ENCODE measurements at regions not wholly inside any gene's neighbourhood (a gene's known extent, or its start where the extent isn't known, plus 50 kb on each side); places are given as distances from the start of the nearest gene placed in this dataset.
A peak's percentile ranks its signal among the peaks of the same experiment; 100 is the strongest.

DNA sequence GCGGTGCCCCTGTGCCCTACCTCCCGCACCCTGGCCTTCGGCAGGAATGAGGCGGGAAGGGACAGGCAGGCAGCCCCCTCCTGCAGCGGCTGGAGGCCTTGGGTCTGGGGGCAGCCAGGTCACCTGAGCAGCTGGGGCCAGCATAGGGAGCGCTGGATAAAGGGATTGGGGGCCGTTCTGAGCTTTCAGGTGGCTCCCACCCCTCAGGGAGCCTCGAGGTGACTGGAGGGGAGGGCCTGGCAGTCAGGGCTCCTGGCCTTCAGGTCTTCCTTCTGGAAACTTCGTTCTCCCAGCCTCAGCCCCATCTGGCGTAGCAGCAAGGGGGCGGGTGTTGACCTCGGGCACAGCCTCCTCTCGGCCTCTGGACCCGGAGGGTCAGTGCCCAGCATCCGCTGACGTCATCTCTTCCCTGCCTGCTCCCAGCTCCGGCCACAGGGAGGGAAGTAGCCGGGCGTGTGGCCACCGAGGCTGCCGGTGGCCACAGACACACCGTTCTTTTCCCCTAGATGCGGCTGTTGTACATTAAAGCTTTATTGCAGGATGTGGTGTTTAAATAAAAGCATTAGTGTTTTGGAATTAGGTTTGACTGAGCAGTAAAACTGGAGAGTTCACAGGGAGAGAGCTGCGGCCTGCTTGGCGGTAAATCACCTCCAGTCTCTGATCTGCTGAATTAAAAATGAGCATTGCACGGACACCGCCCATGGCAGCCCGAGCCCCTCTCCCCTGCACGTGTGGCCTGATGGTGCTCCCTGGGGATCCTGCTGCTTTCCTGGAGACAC, 80.0 kb upstream of the GATA5 start:
- ChIA-PET POLR2A (no interaction called here), CTCF (interaction anchor here (0.6 to 0.7 kb wide), 2 partner anchors 43 to 160 kb away, joined by 3 read pairs; no protein-coding TSS in a partner anchor)
- BruUV-seq (replicated peaks), result no TSS peak
- H3K4me1 Mint-ChIP-seq (ENCODE audit: insufficient read depth, unreplicated experiment), result no peaks in the 10 kb centered on the region
- no peak for DNase-seq (ENCODE audit: unreplicated experiment)
- no peaks in the 10 kb centered on the region for H3K36me3 Mint-ChIP-seq (ENCODE audit: insufficient read depth, unreplicated experiment)
- H3K4me3 Mint-ChIP-seq (ENCODE audit: unreplicated experiment), result no peak overlapping the region
- intact Hi-C loops (cut with micrococcal nuclease), result no loop called here
- no peak overlapping the region for H3K27ac Mint-ChIP-seq (ENCODE audit: low read depth, unreplicated experiment)
- TF ChIP-seq, protein P1, sequence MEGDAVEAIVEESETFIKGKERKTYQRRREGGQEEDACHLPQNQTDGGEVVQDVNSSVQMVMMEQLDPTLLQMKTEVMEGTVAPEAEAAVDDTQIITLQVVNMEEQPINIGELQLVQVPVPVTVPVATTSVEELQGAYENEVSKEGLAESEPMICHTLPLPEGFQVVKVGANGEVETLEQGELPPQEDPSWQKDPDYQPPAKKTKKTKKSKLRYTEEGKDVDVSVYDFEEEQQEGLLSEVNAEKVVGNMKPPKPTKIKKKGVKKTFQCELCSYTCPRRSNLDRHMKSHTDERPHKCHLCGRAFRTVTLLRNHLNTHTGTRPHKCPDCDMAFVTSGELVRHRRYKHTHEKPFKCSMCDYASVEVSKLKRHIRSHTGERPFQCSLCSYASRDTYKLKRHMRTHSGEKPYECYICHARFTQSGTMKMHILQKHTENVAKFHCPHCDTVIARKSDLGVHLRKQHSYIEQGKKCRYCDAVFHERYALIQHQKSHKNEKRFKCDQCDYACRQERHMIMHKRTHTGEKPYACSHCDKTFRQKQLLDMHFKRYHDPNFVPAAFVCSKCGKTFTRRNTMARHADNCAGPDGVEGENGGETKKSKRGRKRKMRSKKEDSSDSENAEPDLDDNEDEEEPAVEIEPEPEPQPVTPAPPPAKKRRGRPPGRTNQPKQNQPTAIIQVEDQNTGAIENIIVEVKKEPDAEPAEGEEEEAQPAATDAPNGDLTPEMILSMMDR (IDR thresholded peaks at IDR 0.05; ENCODE audit: unreplicated experiment), result no peak
- H3K9me3 Mint-ChIP-seq (ENCODE audit: unreplicated experiment), result no peaks in the 10 kb centered on the region
- peaks cover 55% of the 10 kb centered on the region for H3K27me3 Mint-ChIP-seq (ENCODE audit: insufficient read depth, unreplicated experiment)

DNA sequence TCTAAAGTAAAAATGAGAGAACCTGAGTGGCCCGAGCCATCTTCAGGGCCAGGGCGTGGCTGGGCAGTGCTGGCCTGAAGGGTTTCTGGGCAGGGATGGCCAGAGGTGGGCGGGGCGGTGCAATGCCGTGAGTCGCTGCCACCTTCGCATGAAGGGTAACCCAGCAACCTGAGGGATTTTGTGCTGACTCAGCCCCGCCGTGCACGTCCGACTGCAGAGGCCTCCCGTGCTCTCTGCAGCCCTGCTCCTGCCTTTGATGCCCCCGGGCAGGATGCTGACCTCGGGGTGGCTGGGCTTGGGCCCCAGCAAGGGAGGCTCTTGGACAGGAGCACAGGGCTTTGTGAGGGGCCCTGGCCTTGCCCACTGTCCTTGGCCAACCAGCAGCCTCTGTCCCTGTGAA, 81.7 kb upstream of the GATA5 start:
- BruUV-seq (replicated peaks), result no TSS peak
- H3K27ac Mint-ChIP-seq (ENCODE audit: low read depth, unreplicated experiment), result no peak overlapping the region
- TF ChIP-seq, protein P1 (IDR thresholded peaks at IDR 0.05; ENCODE audit: unreplicated experiment), result no peak
- no peaks in the 10 kb centered on the region for H3K4me1 Mint-ChIP-seq (ENCODE audit: insufficient read depth, unreplicated experiment)
- ChIA-PET CTCF (interaction anchor here (1.1 kb wide), 2 partner anchors 58 kb away, joined by 3 to 4 read pairs; no protein-coding TSS in a partner anchor), POLR2A (no interaction called here)
- no peaks in the 10 kb centered on the region for H3K9me3 Mint-ChIP-seq (ENCODE audit: unreplicated experiment)
- intact Hi-C loops (cut with micrococcal nuclease), result no loop called here
- H3K4me3 Mint-ChIP-seq (ENCODE audit: unreplicated experiment), result no peak overlapping the region
- peaks cover 56% of the 10 kb centered on the region for H3K27me3 Mint-ChIP-seq (ENCODE audit: insufficient read depth, unreplicated experiment)
- no peaks in the 10 kb centered on the region for H3K36me3 Mint-ChIP-seq (ENCODE audit: insufficient read depth, unreplicated experiment)
- DNase-seq (ENCODE audit: unreplicated experiment), result peak; percentile 21

DNA sequence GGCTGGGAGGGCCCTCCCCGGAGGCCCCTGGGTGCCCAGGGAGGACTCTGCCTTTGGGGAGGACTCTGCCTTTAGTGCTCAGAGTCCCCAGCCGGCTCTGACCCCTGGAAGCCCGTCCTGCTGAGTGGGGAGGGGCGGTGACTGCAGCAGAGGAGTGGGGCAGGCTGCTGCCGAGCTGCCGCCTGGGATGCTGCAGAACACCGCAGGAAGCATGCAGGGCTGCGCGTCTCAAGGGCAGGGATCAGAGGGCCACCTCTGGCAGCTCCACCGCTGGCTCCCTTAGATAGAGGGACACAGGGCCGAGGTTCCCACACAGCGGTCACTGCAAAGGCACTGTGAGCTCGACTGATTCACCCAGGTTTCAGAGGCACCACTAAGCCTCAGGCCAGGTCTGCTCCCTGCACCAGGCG, 82.2 kb upstream of the GATA5 start:
- H3K36me3 Mint-ChIP-seq (ENCODE audit: insufficient read depth, unreplicated experiment), result no peaks in the 10 kb centered on the region
- BruUV-seq (replicated peaks), result no TSS peak
- H3K27me3 Mint-ChIP-seq (ENCODE audit: insufficient read depth, unreplicated experiment), result peaks cover 56% of the 10 kb centered on the region
- intact Hi-C loops (cut with micrococcal nuclease), result no loop called here
- no peaks in the 10 kb centered on the region for H3K9me3 Mint-ChIP-seq (ENCODE audit: unreplicated experiment)
- POLR2A ChIA-PET, result no interaction called here
- CTCF ChIA-PET, result interaction anchor here (1.1 kb wide), 1 partner anchor 58 kb away, joined by 3 read pairs; no protein-coding TSS in a partner anchor
- H3K4me3 Mint-ChIP-seq (ENCODE audit: unreplicated experiment), result no peak overlapping the region
- TF ChIP-seq, protein P1 (IDR thresholded peaks at IDR 0.05; ENCODE audit: unreplicated experiment), result no peak
- no peaks in the 10 kb centered on the region for H3K4me1 Mint-ChIP-seq (ENCODE audit: insufficient read depth, unreplicated experiment)
- no peak for DNase-seq (ENCODE audit: unreplicated experiment)
- no peak overlapping the region for H3K27ac Mint-ChIP-seq (ENCODE audit: low read depth, unreplicated experiment)

DNA sequence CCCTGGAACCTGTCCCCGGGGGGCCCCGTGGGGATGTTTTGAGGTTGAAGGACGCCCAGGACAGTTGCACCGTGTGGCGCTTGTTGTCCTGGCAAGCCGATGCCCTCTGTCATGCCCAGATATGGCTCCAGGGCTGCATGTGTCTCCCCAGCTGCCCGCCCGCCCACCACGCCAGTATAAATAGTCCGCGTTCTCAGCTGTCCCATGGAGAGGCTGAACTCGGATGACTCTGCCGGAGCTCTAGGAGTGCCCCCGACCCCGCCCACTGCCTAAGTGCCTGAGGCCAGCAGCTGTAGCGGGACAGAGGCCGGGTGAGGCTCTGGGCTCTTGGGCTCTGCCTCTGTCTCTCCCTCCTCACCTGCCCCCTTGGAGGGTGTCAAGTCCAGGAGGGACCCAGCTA, 83.0 kb upstream of the GATA5 start:
- ChIA-PET CTCF (interaction anchor here (1.1 kb wide), 1 partner anchor 59 kb away, joined by 3 read pairs; no protein-coding TSS in a partner anchor), POLR2A (no interaction called here)
- DNase-seq (ENCODE audit: unreplicated experiment), result no peak
- Mint-ChIP-seq H3K27me3 (ENCODE audit: insufficient read depth, unreplicated experiment) (peaks cover 56% of the 10 kb centered on the region), H3K9me3 (ENCODE audit: unreplicated experiment) (no peaks in the 10 kb centered on the region), H3K4me1 (ENCODE audit: insufficient read depth, unreplicated experiment) (no peaks in the 10 kb centered on the region), H3K4me3 (ENCODE audit: unreplicated experiment) (no peak overlapping the region), H3K36me3 (ENCODE audit: insufficient read depth, unreplicated experiment) (no peaks in the 10 kb centered on the region), H3K27ac (ENCODE audit: low read depth, unreplicated experiment) (no peak overlapping the region)
- no TSS peak for BruUV-seq (replicated peaks)
- TF ChIP-seq, protein P1 (IDR thresholded peaks at IDR 0.05; ENCODE audit: unreplicated experiment), result no peak
- intact Hi-C loops (cut with micrococcal nuclease), result no loop called here
